ENCODE measurements at regions not wholly inside any gene's neighbourhood (a gene's known extent, or its start where the extent isn't known, plus 50 kb on each side); places are given as distances from the start of the nearest gene placed in this dataset.

GRCh38 chr4:149931431-149931830 is 115.8 kb upstream of the IQCM start:
- no peak for DNase-seq

GRCh38 chr4:149932188-149932587 is 116.5 kb upstream of the IQCM start:
- DNase-seq: no peak

DNA sequence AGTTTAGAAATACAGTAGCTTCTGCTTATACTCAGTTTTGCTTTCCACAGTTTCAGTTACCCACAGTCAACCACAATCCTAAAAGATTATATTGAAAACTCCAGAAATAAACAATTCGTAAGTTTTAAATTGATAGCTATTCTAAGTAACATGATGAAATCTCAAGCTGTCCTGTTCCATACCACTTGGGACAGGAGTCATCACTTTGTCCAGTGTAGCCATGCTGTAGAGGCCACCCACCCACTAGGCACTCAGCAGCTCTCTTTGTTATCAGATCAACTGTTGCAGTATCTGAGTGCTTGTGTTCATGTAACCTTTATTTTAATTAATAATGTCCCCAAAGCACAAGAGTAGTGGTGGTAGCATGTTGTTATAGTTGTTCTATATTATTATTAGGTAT is 117.5 kb upstream of the IQCM start:
- DNase-seq: no peak

DNA sequence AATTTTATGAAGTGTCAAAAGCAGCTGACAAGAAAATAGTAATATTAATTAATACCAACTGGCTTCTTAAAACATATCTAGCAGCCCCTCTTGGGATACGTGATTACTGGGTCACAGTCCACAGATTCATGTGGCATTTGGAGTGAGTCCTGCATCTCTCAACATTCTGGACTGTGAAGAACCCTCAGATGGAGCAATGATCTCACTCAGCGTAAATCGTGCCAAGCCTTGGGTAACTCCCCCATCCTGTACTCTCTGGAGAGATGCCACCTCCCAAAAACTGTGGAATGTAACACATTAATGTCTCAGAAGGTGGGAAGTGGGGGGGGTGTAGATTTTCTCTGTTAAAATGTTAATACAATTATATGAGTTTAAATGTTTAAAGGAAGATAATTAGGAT is 118.2 kb upstream of the IQCM start:
- no peak for DNase-seq

DNA sequence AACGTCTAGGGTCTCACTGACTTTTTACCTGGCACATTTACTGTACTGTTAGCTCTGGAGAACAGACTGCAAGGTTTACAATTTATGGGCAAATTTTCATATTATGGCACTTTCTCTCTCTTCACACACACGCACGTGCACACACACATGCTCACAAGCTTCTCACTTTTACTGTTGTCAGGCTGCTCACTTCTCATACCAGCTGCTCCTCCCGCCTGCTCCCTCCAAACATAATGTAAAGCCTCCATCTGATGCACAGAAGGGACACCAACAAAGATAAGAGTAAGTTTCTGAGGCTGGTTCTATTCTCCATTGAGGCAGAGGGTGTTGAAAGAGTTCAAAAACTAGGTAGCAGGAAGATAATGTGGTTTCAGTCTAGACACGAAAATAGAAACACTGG is 128.9 kb upstream of the DCLK2 start:
- no peak for DNase-seq

DNA sequence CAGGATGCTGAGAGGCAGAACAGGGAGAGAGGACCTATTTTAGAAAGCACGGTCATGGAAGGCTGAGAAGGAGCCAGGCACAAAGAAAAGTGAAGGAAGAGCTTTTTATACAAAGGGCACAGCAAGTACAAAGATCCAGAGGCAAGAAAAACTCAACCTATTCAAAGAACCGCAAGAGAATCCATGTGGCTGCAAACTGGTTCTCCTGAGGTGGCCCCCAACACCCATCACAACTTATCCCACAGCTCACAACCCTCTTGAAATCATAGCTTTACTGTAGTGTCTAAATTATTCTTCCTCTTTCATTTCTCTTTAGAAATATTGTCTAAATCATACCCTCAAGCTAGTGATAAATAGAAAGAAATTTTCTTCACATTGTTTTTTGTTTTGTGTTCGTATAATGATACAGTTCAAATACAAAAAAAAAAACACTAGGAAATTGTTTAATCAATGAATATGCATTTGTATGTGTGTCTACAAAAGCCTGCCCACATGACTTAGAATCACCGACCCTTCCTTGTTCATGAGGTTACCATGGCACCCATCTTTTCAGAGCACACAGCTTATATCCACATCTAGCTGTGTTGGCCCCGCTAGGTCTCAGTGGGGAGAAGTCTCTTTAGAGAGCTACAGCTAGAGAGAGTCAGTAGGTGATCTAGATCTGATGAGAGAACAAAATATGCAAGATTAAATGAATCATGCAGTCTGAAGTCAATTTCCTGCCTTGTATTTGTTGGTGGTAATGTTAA is 126.9 kb upstream of the DCLK2 start:
- DNase-seq: no peak

DNA sequence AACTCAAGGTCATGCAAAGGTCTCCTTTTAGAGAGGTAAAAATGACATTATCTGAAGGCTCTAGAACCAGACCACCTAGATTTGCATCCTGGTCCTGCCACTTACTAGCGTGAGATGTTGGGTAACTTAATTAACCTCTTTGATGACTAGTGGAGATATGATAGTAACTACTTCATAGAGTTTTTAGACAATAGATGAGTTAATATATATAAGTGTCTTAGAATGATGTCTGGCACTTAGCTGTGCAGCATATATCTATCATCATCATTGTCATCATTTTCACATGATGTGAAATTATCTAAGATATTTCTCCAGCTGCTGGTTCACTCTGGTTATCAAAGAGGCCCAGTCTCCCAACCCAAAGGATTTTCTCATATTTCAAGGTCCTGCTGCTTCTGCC is 126.1 kb upstream of the DCLK2 start:
- no peak for DNase-seq

- DNase-seq: no peak
Measured at GRCh38 chr4:149952716-149953115, 125.5 kb upstream of the DCLK2 start.

DNA sequence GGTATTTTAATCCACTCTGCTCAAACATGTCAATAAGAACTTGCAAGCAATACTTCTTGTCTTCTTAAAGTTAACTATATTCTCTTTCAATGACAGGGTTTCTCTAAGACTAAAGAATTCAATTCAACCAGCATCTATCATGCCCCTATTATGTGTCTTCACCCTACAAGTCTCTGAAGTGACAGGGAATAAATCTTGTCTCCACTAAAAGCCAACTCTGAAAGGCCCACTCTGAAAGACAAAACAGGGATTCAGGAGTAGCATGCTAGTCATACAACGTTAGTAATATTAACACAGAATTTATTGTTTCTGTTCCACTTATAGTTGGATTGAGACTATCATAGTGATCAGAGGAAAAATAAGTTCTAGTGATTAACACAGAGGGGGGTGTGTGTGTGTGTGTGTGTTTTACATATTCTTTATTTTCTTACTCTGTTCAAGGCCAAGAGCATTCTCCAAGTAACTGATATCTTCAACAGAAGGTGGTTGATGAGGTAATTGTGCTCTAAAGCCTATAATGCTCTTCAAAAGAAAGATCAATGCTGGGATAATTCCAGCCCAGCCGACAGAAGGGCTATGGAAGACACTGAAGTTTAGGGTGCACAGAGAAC is 122.4 kb upstream of the DCLK2 start:
- DNase-seq: no peak

- DNase-seq: no peak
Measured at GRCh38 chr4:149956678-149957077, 121.6 kb upstream of the DCLK2 start.

DNA sequence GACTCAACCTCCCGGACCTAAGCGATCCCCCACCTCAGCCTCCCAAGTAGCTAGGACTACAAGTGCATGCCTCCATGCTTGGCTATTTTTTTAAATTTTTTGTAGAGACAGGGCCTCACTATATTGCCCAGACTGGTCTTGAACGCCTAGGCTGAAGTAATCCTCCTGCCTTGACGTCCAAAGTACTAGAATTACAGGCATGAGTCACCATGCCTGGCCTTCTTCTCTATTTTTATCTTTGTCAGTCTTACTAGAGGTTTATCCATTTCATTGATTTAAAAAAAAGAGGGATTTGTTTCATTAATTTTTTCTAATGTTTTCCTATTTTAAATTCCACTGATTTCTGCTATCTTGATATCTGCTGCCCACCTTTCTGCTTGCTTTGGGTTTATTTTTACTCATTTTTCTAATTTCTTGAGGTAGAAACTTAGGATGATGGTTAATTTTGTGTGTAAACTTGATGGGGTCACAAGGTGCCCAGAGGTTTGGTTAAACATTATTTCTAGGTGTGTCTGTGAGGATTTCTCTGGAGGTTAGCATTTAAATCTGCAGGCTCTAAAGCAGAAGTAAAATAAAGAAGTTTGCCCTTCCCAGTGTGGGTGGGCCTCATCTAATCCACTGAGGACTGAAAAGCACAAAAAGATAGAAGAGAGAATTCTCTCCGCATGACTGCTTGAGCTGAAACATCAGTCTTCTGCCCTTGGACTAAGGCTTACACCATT is 116.2 kb upstream of the DCLK2 start:
- no peak for DNase-seq

GRCh38 chr4:149964001-149964796 is 114.0 kb upstream of the DCLK2 start:
- no peak for DNase-seq

GRCh38 chr4:149965206-149965605 is 113.0 kb upstream of the DCLK2 start:
- DNase-seq: no peak

DNA sequence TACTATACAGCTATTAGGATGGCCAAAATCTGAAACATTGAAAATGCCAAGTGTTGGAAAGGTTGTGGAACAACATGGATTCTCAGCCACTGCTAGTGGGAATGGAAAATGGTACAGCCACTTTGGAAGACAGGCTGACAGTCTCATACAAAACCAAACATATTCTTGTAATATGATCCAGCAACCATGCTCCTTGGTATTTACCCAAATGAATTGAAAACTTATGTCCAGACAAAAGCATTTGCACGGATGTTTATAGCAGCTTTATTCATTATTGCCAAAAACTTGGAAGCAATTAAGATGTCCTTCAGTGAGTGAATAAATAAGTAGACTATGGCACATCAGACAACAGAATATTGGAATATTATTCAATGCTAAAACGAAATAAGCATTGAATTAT is 105.8 kb upstream of the DCLK2 start:
- no peak for DNase-seq

DNA sequence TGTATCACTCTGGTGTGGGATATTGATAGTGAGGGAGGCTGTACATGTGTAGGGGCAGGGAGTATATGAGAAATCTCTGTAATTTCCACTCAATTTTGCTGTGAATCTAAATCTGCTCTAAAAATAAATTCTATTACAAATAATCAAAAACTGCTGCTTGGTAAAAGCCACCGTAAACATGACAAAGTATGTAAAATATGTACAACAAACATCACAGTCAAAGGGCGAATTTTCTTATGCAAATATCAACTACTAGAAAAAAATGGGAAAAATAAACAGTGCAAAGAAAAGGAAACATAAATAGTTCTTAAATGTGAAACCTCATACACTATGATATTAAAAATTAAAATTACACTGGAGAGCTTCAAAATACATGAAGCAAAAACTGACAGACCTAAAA is 105.1 kb upstream of the DCLK2 start:
- no peak for DNase-seq

GRCh38 chr4:149975172-149975571 is 103.1 kb upstream of the DCLK2 start:
- DNase-seq: no peak

GRCh38 chr4:149980121-149980682 is 98.0 kb upstream of the DCLK2 start:
- no peak for DNase-seq

- peak; percentile 64 for DNase-seq
Measured at GRCh38 chr4:149980941-149981340, 97.3 kb upstream of the DCLK2 start.

- no peak for DNase-seq
Measured at GRCh38 chr4:149983401-149983800, 94.8 kb upstream of the DCLK2 start.

DNA sequence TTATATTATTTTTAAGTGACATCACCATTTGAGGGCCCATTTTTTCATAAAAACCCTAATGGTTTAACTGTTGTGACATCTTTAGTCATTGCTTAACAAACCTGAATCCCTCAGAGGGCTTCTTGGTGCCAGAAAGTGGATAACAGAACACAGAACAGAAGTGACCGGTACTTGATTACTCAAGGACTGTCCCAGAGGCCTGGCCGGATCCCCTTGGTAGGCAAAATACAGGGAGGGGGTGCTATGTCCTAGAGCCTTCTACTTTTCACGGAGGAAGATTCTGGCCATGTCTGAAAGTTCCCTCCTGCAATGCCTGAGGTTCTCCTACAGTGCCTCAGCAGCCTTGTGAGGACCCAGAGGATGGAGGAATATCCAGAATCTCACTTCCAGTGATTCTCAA is 94.3 kb upstream of the DCLK2 start:
- DNase-seq: no peak

DNA sequence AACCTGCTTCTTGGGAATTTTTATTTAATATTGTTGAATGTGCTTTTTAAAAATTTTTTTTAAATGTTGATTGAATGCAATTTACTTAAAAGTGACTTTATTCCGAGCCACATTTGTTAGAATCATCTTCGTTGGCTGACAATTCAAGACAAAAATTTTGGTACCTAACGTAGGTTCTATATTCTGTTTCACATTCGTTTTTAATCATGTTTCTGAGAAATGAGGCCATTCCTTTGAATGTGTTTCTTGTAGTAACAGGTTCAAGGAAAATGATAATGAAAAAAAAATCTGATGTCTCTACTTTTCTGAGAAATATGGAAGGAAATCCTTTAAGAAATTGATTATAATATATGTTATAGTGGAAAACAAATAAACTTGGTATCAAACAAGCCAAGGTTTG is 92.3 kb upstream of the DCLK2 start:
- peak; percentile 48 for DNase-seq

DNA sequence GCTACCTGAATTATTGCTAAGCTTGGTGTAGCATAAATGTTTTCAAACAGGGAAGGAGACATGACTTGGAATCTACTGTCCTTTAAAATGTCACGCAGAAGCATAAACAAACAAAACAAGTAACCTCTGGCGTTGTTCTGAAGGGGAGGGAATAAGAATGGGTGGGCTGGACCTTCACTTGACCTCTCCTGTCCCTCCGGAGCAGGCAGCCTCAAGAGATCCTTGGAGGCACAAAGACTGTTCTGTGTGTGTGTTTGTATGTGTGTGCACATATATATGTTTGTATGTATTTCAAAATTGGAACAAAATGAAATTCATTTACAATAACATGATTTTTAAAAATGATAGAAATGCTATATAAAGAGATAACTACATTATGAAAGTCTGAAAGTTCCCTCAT is 91.3 kb upstream of the DCLK2 start:
- no peak for DNase-seq

Data from activated CD4-positive, alpha-beta T cell treated with anti-CD3 and anti-CD28 coated beads, Interleukin-10, Interleukin-2, amounts not matched to agents 100 ng/mL and 50 ng/mL, durations not matched to agents 16 hours and 8 hours (primary cell).